A549 (cell line): ENCODE measurements at regions not wholly inside any gene's neighbourhood (a gene's known extent, or its start where the extent isn't known, plus 50 kb on each side); places are given as distances from the start of the nearest gene placed in this dataset.
"Not testable (repeated sequence)": the region's sequence is repeated elsewhere in the genome, so short reads cannot be mapped to it uniquely, and the experiment has no call there.

Source experiments
- ATAC-seq, 2 experiments: fragments of 200-7000 bp in 1 of 2; fragments of >200 bp in 1 of 2; cut with Nextera tagmentation in 1 of 2; cut with Tn5 transposase in 1 of 2; 3 replicates each; pipeline versions ENCODE4 v1.8.0 to v1.9.1; 2018 to 2020; ENCODE audit warnings: mild to moderate bottlenecking in 1 of 2, moderate library complexity in 1 of 2
- CTCF ChIA-PET: fragments of 300-600 bp; sonication (Branson Sonifier 250); formaldehyde crosslinking; extraction: SDS; loops from one replicate; lab custom pipeline; 2021; ENCODE audit warnings: antibody characterized with exemption, inconsistent platforms; lab: Yijun Ruan, JAX
- POLR2A ChIA-PET: fragments of 350-600 bp; formaldehyde crosslinking; extraction: SDS; loops from one replicate; lab custom pipeline; 2021; ENCODE audit warnings: antibody characterized with exemption, inconsistent platforms; lab: Yijun Ruan, JAX
- DNase-seq, 2 experiments: peaks; one replicate each; pipeline versions ENCODE4 v3.0.0 to v3.0.0-alpha.2; 2011 to 2016; ENCODE audit warnings: low read depth in 1 of 2, low spot score in 1 of 2
- FAIRE-seq: peaks from 2 replicates; lab custom pipeline; 2011; peaks lifted over from hg19 to GRCh38; lab: Jason Lieb, UNC
- H3K27ac ChIP-seq, 2 experiments: fragments of >200 bp; sonication (Bioruptor Twin); formaldehyde crosslinking; 3 replicates each; pipeline ENCODE4 v1.5.1; 2016 to 2017
- H3K4me1 ChIP-seq: fragments of >200 bp; sonication (Bioruptor Twin); formaldehyde crosslinking; 3 replicates; pipeline ENCODE4 v1.6.1; 2016
- H3K4me2 ChIP-seq: fragments of >200 bp; sonication (Bioruptor Twin); formaldehyde crosslinking; 3 replicates; pipeline ENCODE4 v1.6.1; 2016
- H3K4me3 ChIP-seq: fragments of >200 bp; sonication (Bioruptor Twin); formaldehyde crosslinking; 3 replicates; pipeline ENCODE4 v1.5.1; 2016
- H3K9me3 ChIP-seq: fragments of >200 bp; sonication (Bioruptor Twin); formaldehyde crosslinking; 3 replicates; pipeline ENCODE4 v1.6.1; 2016
- EHMT2 ChIP-seq: fragments of 200-600 bp; sonication (generic); IDR thresholded peaks from 2 replicates; pipeline ENCODE4 v1.6.1; 2016; ENCODE audit warnings: antibody characterized with exemption, low read depth, mild to moderate bottlenecking, moderate library complexity
- ESRRA ChIP-seq: fragments of 150-350 bp; IDR thresholded peaks from 2 replicates; pipeline ENCODE4 v1.6.1; 2014; ENCODE audit warnings: mild to moderate bottlenecking, low read length, borderline replicate concordance
- FOSB ChIP-seq: fragments of 250-450 bp; sonication (Bioruptor Pico); IDR thresholded peaks from 2 replicates; pipeline ENCODE4 v1.5.0; 2020; ENCODE audit warnings: mild to moderate bottlenecking, moderate library complexity
- FOXS1 ChIP-seq: fragments of 250-450 bp; sonication (Bioruptor Pico); IDR thresholded peaks from 2 replicates; pipeline ENCODE4 v1.5.0; 2020; ENCODE audit warnings: mild to moderate bottlenecking, moderate library complexity
- HDAC2 ChIP-seq: fragments of 200-600 bp; sonication (generic); IDR thresholded peaks from 2 replicates; pipeline ENCODE4 v1.6.1; 2016
- HMGXB4 ChIP-seq: fragments of 250-450 bp; sonication (Bioruptor Pico); IDR thresholded peaks from 2 replicates; pipeline ENCODE4 v1.5.0; 2021; ENCODE audit warnings: mild to moderate bottlenecking, moderate library complexity, borderline replicate concordance
- HOXB5 ChIP-seq: fragments of 250-450 bp; sonication (Bioruptor Pico); IDR thresholded peaks from 2 replicates; pipeline ENCODE4 v1.5.0; 2020; ENCODE audit warnings: mild to moderate bottlenecking, moderate library complexity
- JUN ChIP-seq, 2 experiments: fragments of >200 bp; sonication (Bioruptor Twin); formaldehyde crosslinking; IDR thresholded peaks; 2 replicates in 1 of 2; 3 replicates in 1 of 2; pipeline ENCODE4 v1.6.1; 2016 to 2017
- KDM5A ChIP-seq: fragments of 200-600 bp; sonication (generic); IDR thresholded peaks from 2 replicates; pipeline ENCODE4 v1.6.1; 2016; ENCODE audit warnings: antibody characterized with exemption, mild to moderate bottlenecking
- NFE2L2 ChIP-seq: fragments of 150-350 bp; conservative IDR thresholded peaks from 2 replicates; pipeline ENCODE4 v1.6.1; 2014; ENCODE audit warnings: low read length
- NPAS2 ChIP-seq: fragments of 250-450 bp; sonication (Bioruptor Pico); IDR thresholded peaks from 2 replicates; pipeline ENCODE4 v1.8.0; 2022; ENCODE audit warnings: mild to moderate bottlenecking, moderate library complexity, borderline replicate concordance
- PHF8 ChIP-seq: fragments of 200-600 bp; sonication (generic); IDR thresholded peaks from 2 replicates; pipeline ENCODE4 v1.6.1; 2016; ENCODE audit warnings: low read depth, mild to moderate bottlenecking, antibody characterized with exemption, moderate library complexity, borderline replicate concordance
- POLR2A ChIP-seq: IDR thresholded peaks from 2 replicates; pipeline ENCODE4 v1.6.1; 2012; ENCODE audit warnings: mild to moderate bottlenecking, low read length
- RAD21 ChIP-seq, 2 experiments: fragments of >200 bp in 1 of 2; sonication (Bioruptor Twin) in 1 of 2; formaldehyde crosslinking in 1 of 2; IDR thresholded peaks in 1 of 2; conservative IDR thresholded peaks in 1 of 2; 2 replicates in 1 of 2; 3 replicates in 1 of 2; pipeline ENCODE4 v1.6.1; 2012 to 2018; ENCODE audit warnings: inconsistent platforms in 1 of 2
- RARB ChIP-seq: fragments of 250-450 bp; sonication (Bioruptor Pico); IDR thresholded peaks from 2 replicates; pipeline ENCODE4 v1.8.0; 2021; ENCODE audit warnings: mild to moderate bottlenecking, moderate library complexity
- SREBF2 ChIP-seq: fragments of 450-650 bp; IDR thresholded peaks from 2 replicates; pipeline ENCODE4 v1.6.1; 2014; ENCODE audit warnings: mild to moderate bottlenecking, moderate library complexity
- TP53 ChIP-seq: fragments of 250-450 bp; sonication (Bioruptor Pico); IDR thresholded peaks from 2 replicates; pipeline ENCODE4 v1.5.0; 2021; ENCODE audit warnings: mild to moderate bottlenecking, moderate library complexity
- ZC3H11A ChIP-seq: fragments of 450-650 bp; IDR thresholded peaks from 2 replicates; pipeline ENCODE4 v1.6.1; 2014; ENCODE audit warnings: antibody characterized with exemption, mild to moderate bottlenecking
- ZNF302 ChIP-seq: fragments of 250-450 bp; sonication (Bioruptor Pico); IDR thresholded peaks from 2 replicates; pipeline ENCODE4 v1.9.0; 2021; ENCODE audit warnings: inconsistent platforms, mild to moderate bottlenecking, moderate library complexity
- WGBS: methylation state at CpG from one replicate; pipeline ENCODE4 v1.1.6; 2017; ENCODE audit errors: missing lambda C conversion rate; 5-methylcytosine and 5-hydroxymethylcytosine counted together
- TF ChIP-seq, protein P1 (sequence below): IDR thresholded peaks from 2 replicates; pipeline ENCODE4 v1.6.1; 2012; ENCODE audit warnings: low read depth, borderline replicate concordance
- TF ChIP-seq, protein P2 (sequence below): fragments of 200-600 bp; sonication (generic); IDR thresholded peaks from 2 replicates; pipeline ENCODE4 v1.6.1; 2016; ENCODE audit warnings: antibody characterized with exemption, mild to moderate bottlenecking, moderate library complexity

- TF ChIP-seq JUN (IDR thresholded peaks at IDR 0.05) (no peak), TP53 (CRISPR knock-in tag) (no peak)
- TF ChIP-seq, protein P1, sequence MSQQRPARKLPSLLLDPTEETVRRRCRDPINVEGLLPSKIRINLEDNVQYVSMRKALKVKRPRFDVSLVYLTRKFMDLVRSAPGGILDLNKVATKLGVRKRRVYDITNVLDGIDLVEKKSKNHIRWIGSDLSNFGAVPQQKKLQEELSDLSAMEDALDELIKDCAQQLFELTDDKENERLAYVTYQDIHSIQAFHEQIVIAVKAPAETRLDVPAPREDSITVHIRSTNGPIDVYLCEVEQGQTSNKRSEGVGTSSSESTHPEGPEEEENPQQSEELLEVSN: no peak
- TF ChIP-seq, all 56 proteins: peak for 0
- H3K4me2 ChIP-seq: no peak overlapping the region
- FAIRE-seq: no peak
- no peaks in the 10 kb centered on the region for H3K4me1 ChIP-seq
- no peak overlapping the region for H3K27ac ChIP-seq
- POLR2A ChIA-PET: no interaction called here
- 84% methylated on average over 1 of the region's 1 CpG for WGBS
- no peaks in the 10 kb centered on the region for H3K9me3 ChIP-seq
- CTCF ChIA-PET: no interaction called here
- DNase-seq: no peak
- H3K4me3 ChIP-seq: no peak overlapping the region
- no peak for ATAC-seq
Observed at GRCh38 chr5:102048940-102049339, 247.1 kb downstream of the SLCO4C1 start.

- POLR2A ChIA-PET, CTCF ChIA-PET, FAIRE-seq: not testable (repeated sequence)
Observed at GRCh38 chr5:102047073-102047472, 249.0 kb downstream of the SLCO4C1 start.

GRCh38 chr5:102040326-102040725 lies 255.8 kb downstream of the SLCO4C1 start:
- CTCF ChIA-PET: no interaction called here
- TF ChIP-seq RAD21 (conservative IDR thresholded peaks at IDR 0.05 in 1 of 2, IDR thresholded peaks at IDR 0.05 in 1 of 2): no peak
- TF ChIP-seq POLR2A: no peak
- TF ChIP-seq RARB (CRISPR knock-in tag): no peak
- TF ChIP-seq ZNF302: no peak
- TF ChIP-seq, protein P2, sequence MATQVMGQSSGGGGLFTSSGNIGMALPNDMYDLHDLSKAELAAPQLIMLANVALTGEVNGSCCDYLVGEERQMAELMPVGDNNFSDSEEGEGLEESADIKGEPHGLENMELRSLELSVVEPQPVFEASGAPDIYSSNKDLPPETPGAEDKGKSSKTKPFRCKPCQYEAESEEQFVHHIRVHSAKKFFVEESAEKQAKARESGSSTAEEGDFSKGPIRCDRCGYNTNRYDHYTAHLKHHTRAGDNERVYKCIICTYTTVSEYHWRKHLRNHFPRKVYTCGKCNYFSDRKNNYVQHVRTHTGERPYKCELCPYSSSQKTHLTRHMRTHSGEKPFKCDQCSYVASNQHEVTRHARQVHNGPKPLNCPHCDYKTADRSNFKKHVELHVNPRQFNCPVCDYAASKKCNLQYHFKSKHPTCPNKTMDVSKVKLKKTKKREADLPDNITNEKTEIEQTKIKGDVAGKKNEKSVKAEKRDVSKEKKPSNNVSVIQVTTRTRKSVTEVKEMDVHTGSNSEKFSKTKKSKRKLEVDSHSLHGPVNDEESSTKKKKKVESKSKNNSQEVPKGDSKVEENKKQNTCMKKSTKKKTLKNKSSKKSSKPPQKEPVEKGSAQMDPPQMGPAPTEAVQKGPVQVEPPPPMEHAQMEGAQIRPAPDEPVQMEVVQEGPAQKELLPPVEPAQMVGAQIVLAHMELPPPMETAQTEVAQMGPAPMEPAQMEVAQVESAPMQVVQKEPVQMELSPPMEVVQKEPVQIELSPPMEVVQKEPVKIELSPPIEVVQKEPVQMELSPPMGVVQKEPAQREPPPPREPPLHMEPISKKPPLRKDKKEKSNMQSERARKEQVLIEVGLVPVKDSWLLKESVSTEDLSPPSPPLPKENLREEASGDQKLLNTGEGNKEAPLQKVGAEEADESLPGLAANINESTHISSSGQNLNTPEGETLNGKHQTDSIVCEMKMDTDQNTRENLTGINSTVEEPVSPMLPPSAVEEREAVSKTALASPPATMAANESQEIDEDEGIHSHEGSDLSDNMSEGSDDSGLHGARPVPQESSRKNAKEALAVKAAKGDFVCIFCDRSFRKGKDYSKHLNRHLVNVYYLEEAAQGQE: no peak
- no peak for TF ChIP-seq HMGXB4
- TF ChIP-seq ZC3H11A: no peak
- no peak for TF ChIP-seq PHF8
- no peak for TF ChIP-seq ESRRA
- no peak for TF ChIP-seq KDM5A
- TF ChIP-seq EHMT2: no peak
- TF ChIP-seq, all 56 proteins: peak for 0
- no peak overlapping the region for H3K4me3 ChIP-seq
- DNase-seq: no peak
- no peaks in the 10 kb centered on the region for H3K4me1 ChIP-seq
- POLR2A ChIA-PET: no interaction called here
- no peak overlapping the region for H3K4me2 ChIP-seq
- H3K27ac ChIP-seq: no peak overlapping the region
- H3K9me3 ChIP-seq: no peaks in the 10 kb centered on the region
- no peak for ATAC-seq
- no peak for FAIRE-seq
- WGBS: 58% methylated on average over 1 of the region's 1 CpG

More at GRCh38 chr5:102047073-102047472, 249.0 kb downstream of the SLCO4C1 start:
- ATAC-seq, H3K4me1 ChIP-seq, DNase-seq, H3K4me2 ChIP-seq, H3K9me3 ChIP-seq, H3K27ac ChIP-seq, H3K4me3 ChIP-seq: not testable (repeated sequence)

DNA sequence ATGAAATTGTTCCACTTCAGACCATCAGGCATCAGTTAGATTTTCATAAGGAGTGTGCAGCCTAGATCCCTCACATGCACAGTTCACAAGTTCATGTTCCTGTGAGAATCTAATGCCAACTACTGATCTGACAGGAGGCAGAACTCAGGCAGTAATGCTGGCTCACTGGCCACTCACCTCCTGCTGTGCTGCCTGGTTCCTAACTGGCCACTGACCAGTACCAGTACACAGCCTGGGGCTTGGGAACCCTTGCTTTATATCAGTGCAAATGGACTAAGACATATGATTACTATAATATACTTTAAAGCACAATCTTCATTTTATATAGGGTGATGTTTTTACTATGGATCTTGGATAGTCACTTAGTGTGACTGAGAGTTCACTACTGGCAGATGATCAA lies 259.2 kb downstream of the SLCO4C1 start:
- H3K4me1 ChIP-seq: no peaks in the 10 kb centered on the region
- no peak for DNase-seq
- no peaks in the 10 kb centered on the region for H3K9me3 ChIP-seq
- FAIRE-seq: no peak
- no peak for ATAC-seq
- H3K4me2 ChIP-seq: no peak overlapping the region
- no peak overlapping the region for H3K4me3 ChIP-seq
- CTCF ChIA-PET: no interaction called here
- H3K27ac ChIP-seq: no peak overlapping the region
- POLR2A ChIA-PET: no interaction called here
- no peak for TF ChIP-seq SREBF2
- TF ChIP-seq NPAS2 (CRISPR knock-in tag): no peak
- TF ChIP-seq FOSB (CRISPR knock-in tag): no peak
- no peak for TF ChIP-seq HDAC2
- no peak for TF ChIP-seq NFE2L2
- TF ChIP-seq HOXB5: no peak
- no peak for TF ChIP-seq FOXS1
- no peak for TF ChIP-seq RARB (CRISPR knock-in tag)
